Liver (tissue), 8 donors: ENCODE measurements at regions not wholly inside any gene's neighbourhood (a gene's known extent, or its start where the extent isn't known, plus 50 kb on each side); places are given as distances from the start of the nearest gene placed in this dataset.

Experiments used
- DNase-seq: peaks from one replicate; pipeline ENCODE4 v3.0.0-alpha.2; 2017; ENCODE audit warnings: low spot score
- H3K27ac ChIP-seq, 2 donors: one replicate each; pipeline ENCODE4 v1.7.0; 2013; ENCODE audit warnings: inconsistent platforms in 2 of 2, low read length in 2 of 2, control low read depth in 1 of 2, low read depth in 1 of 2, mild to moderate bottlenecking in 1 of 2
- H3K27me3 ChIP-seq, 4 donors: one replicate each; pipeline versions ENCODE4 v1.6.1 to v1.7.0; 2013; ENCODE audit warnings: low read length in 3 of 4, inconsistent platforms in 1 of 4, mild to moderate bottlenecking in 1 of 4, moderate library complexity in 1 of 4; ENCODE audit not compliant: control insufficient read depth in 4 of 4, insufficient read depth in 4 of 4
- H3K36me3 ChIP-seq, 4 donors: one replicate each; pipeline versions ENCODE4 v1.6.1 to v1.7.0; 2013; ENCODE audit warnings: low read length in 3 of 4, mild to moderate bottlenecking in 3 of 4, low read depth in 1 of 4, moderate library complexity in 1 of 4; ENCODE audit not compliant: control insufficient read depth in 4 of 4, insufficient read depth in 3 of 4
- H3K4me1 ChIP-seq, 4 donors: one replicate each; pipeline versions ENCODE4 v1.6.1 to v1.7.0; 2013; ENCODE audit warnings: low read length in 3 of 4, mild to moderate bottlenecking in 3 of 4, moderate library complexity in 1 of 4; ENCODE audit not compliant: control insufficient read depth in 4 of 4, insufficient read depth in 4 of 4
- H3K4me3 ChIP-seq, 3 donors: one replicate each; pipeline versions ENCODE4 v1.6.1 to v1.7.0; 2013; ENCODE audit warnings: low read length in 3 of 3, control low read depth in 1 of 3, low read depth in 1 of 3, mild to moderate bottlenecking in 1 of 3
- H3K9ac ChIP-seq, 2 donors: one replicate each; pipeline ENCODE4 v1.7.0; 2013; ENCODE audit warnings: low read length in 2 of 2, mild to moderate bottlenecking in 2 of 2, moderate library complexity in 2 of 2, control low read depth in 1 of 2, low read depth in 1 of 2
- H3K9me3 ChIP-seq, 4 donors: one replicate each; pipeline versions ENCODE4 v1.6.1 to v1.7.0; 2013; ENCODE audit warnings: low read length in 3 of 4; ENCODE audit not compliant: control insufficient read depth in 4 of 4
- EGR1 ChIP-seq, 2 donors: IDR thresholded peaks; 2 replicates each; pipeline ENCODE4 v1.6.1; 2016 to 2018; ENCODE audit warnings: antibody characterized with exemption in 2 of 2, low read depth in 2 of 2
- FOXA2 ChIP-seq: IDR thresholded peaks from 2 replicates; pipeline ENCODE4 v1.6.1; 2016; ENCODE audit warnings: antibody characterized with exemption
- GABPA ChIP-seq, 2 donors: IDR thresholded peaks in 1 of 2; conservative IDR thresholded peaks in 1 of 2; 2 replicates each; pipeline ENCODE4 v1.6.1; 2016; ENCODE audit warnings: antibody characterized with exemption in 2 of 2, mild to moderate bottlenecking in 1 of 2, moderate library complexity in 1 of 2
- HNF4A ChIP-seq, 2 donors: conservative IDR thresholded peaks; 2 replicates each; pipeline ENCODE4 v1.6.1; 2016; ENCODE audit warnings: antibody characterized with exemption in 2 of 2, mild to moderate bottlenecking in 2 of 2
- HNF4G ChIP-seq: IDR thresholded peaks from 2 replicates; pipeline ENCODE4 v1.6.1; 2016; ENCODE audit warnings: antibody characterized with exemption
- JUND ChIP-seq, 2 donors: IDR thresholded peaks; 2 replicates each; pipeline ENCODE4 v1.6.1; 2016; ENCODE audit warnings: antibody characterized with exemption in 2 of 2
- NR2F2 ChIP-seq: IDR thresholded peaks from 2 replicates; pipeline ENCODE4 v1.6.1; 2016; ENCODE audit warnings: antibody characterized with exemption
- RAD21 ChIP-seq, 2 donors: IDR thresholded peaks; 2 replicates each; pipeline ENCODE4 v1.6.1; 2016; ENCODE audit warnings: antibody characterized with exemption in 2 of 2, mild to moderate bottlenecking in 2 of 2
- RXRA ChIP-seq, 2 donors: IDR thresholded peaks; 2 replicates each; pipeline ENCODE4 v1.6.1; 2017 to 2018; ENCODE audit warnings: antibody characterized with exemption in 2 of 2, mild to moderate bottlenecking in 1 of 2
- SP1 ChIP-seq: IDR thresholded peaks from 2 replicates; pipeline ENCODE4 v1.6.1; 2018; ENCODE audit warnings: antibody characterized with exemption, mild to moderate bottlenecking
- YY1 ChIP-seq: IDR thresholded peaks from 2 replicates; pipeline ENCODE4 v1.6.1; 2016; ENCODE audit warnings: antibody characterized with exemption, mild to moderate bottlenecking
- ZBTB33 ChIP-seq: IDR thresholded peaks from 2 replicates; pipeline ENCODE4 v1.6.1; 2016; ENCODE audit warnings: antibody characterized with exemption
- WGBS: extraction: QIAGEN DNeasy Blood & Tissue Kit; methylation state at CpG from one replicate; pipeline ENCODE4 v1.1.7; 2013; 5-methylcytosine and 5-hydroxymethylcytosine counted together
- TF ChIP-seq, protein P1 (sequence below): IDR thresholded peaks from 2 replicates; pipeline ENCODE4 v1.6.1; 2016; ENCODE audit warnings: antibody characterized with exemption
- TF ChIP-seq, protein P2 (sequence below): IDR thresholded peaks from 2 replicates; pipeline ENCODE4 v1.6.1; 2016; ENCODE audit warnings: antibody characterized with exemption, mild to moderate bottlenecking
- TF ChIP-seq, protein P3 (sequence below): fragments of 150-350 bp; IDR thresholded peaks from 2 replicates; pipeline ENCODE4 v1.5.1; 2017; ENCODE audit warnings: improper control_type of control experiment, low read depth, low read length; ENCODE audit not compliant: missing input control
- TF ChIP-seq, protein P4 (sequence below): IDR thresholded peaks from 2 replicates; pipeline ENCODE4 v1.6.1; 2016; ENCODE audit warnings: antibody characterized with exemption
- donor health status: healthy.
- donor health status: healthy.
- donor health status: healthy.
- donor health status: healthy.
- donor health status: healthy.

- peak overlapping the region; percentile 83 to 92 for H3K27ac ChIP-seq
- no peaks in the 10 kb centered on the region for H3K9me3 ChIP-seq
- peaks cover 17 to 42% (median 35%) of the 10 kb centered on the region in 4 donors for H3K4me1 ChIP-seq
- 74% methylated on average over 14 of the region's 14 CpGs for WGBS
- DNase-seq: no peak
- no peaks in the 10 kb centered on the region for H3K36me3 ChIP-seq
- H3K27me3 ChIP-seq: no peaks in the 10 kb centered on the region
- peak overlapping the region in 1 of 2 donors; percentile 26 for H3K9ac ChIP-seq
- no peak overlapping the region for H3K4me3 ChIP-seq
- TF ChIP-seq EGR1 (IDR thresholded peaks at IDR 0.05; ENCODE audit: low read depth in 2 of 2): no peak
- TF ChIP-seq, protein P1, sequence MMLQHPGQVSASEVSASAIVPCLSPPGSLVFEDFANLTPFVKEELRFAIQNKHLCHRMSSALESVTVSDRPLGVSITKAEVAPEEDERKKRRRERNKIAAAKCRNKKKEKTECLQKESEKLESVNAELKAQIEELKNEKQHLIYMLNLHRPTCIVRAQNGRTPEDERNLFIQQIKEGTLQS: no peak
- TF ChIP-seq JUND (IDR thresholded peaks at IDR 0.05): no peak
- TF ChIP-seq RAD21 (IDR thresholded peaks at IDR 0.05): no peak
- TF ChIP-seq RXRA (IDR thresholded peaks at IDR 0.05): no peak
- TF ChIP-seq NR2F2: no peak
- TF ChIP-seq, protein P2, sequence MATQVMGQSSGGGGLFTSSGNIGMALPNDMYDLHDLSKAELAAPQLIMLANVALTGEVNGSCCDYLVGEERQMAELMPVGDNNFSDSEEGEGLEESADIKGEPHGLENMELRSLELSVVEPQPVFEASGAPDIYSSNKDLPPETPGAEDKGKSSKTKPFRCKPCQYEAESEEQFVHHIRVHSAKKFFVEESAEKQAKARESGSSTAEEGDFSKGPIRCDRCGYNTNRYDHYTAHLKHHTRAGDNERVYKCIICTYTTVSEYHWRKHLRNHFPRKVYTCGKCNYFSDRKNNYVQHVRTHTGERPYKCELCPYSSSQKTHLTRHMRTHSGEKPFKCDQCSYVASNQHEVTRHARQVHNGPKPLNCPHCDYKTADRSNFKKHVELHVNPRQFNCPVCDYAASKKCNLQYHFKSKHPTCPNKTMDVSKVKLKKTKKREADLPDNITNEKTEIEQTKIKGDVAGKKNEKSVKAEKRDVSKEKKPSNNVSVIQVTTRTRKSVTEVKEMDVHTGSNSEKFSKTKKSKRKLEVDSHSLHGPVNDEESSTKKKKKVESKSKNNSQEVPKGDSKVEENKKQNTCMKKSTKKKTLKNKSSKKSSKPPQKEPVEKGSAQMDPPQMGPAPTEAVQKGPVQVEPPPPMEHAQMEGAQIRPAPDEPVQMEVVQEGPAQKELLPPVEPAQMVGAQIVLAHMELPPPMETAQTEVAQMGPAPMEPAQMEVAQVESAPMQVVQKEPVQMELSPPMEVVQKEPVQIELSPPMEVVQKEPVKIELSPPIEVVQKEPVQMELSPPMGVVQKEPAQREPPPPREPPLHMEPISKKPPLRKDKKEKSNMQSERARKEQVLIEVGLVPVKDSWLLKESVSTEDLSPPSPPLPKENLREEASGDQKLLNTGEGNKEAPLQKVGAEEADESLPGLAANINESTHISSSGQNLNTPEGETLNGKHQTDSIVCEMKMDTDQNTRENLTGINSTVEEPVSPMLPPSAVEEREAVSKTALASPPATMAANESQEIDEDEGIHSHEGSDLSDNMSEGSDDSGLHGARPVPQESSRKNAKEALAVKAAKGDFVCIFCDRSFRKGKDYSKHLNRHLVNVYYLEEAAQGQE: no peak
- TF ChIP-seq, protein P3, sequence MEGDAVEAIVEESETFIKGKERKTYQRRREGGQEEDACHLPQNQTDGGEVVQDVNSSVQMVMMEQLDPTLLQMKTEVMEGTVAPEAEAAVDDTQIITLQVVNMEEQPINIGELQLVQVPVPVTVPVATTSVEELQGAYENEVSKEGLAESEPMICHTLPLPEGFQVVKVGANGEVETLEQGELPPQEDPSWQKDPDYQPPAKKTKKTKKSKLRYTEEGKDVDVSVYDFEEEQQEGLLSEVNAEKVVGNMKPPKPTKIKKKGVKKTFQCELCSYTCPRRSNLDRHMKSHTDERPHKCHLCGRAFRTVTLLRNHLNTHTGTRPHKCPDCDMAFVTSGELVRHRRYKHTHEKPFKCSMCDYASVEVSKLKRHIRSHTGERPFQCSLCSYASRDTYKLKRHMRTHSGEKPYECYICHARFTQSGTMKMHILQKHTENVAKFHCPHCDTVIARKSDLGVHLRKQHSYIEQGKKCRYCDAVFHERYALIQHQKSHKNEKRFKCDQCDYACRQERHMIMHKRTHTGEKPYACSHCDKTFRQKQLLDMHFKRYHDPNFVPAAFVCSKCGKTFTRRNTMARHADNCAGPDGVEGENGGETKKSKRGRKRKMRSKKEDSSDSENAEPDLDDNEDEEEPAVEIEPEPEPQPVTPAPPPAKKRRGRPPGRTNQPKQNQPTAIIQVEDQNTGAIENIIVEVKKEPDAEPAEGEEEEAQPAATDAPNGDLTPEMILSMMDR: no peak
- TF ChIP-seq, protein P4, sequence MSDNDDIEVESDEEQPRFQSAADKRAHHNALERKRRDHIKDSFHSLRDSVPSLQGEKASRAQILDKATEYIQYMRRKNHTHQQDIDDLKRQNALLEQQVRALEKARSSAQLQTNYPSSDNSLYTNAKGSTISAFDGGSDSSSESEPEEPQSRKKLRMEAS: no peak
- TF ChIP-seq YY1: no peak
- TF ChIP-seq SP1: no peak
- no peak for TF ChIP-seq GABPA (IDR thresholded peaks at IDR 0.05 in 1 of 2, conservative IDR thresholded peaks at IDR 0.05 in 1 of 2)
- TF ChIP-seq FOXA2: no peak
- TF ChIP-seq HNF4G: no peak
- no peak for TF ChIP-seq ZBTB33
- no peak for TF ChIP-seq HNF4A (conservative IDR thresholded peaks at IDR 0.05)
These were observed 131.8 kb upstream of the PTPN1 start for GRCh38 chr20:50378170-50379000.
